Nephron progenitor cell (in vitro differentiated cells): ENCODE measurements at regions not wholly inside any gene's neighbourhood (a gene's known extent, or its start where the extent isn't known, plus 50 kb on each side); places are given as distances from the start of the nearest gene placed in this dataset.

Experiments
- DNase-seq: peaks from one replicate; pipeline ENCODE4 v3.0.0; 2021
- H3K27ac Mint-ChIP-seq: 2 replicates; pipeline ENCODE4 v1.8.0; 2021; ENCODE audit warnings: mild to moderate bottlenecking, moderate library complexity, mixed read lengths
- H3K27me3 Mint-ChIP-seq: 2 replicates; pipeline ENCODE4 v1.8.0; 2021; ENCODE audit warnings: mild to moderate bottlenecking, low read depth, mixed read lengths; ENCODE audit not compliant: poor library complexity
- H3K36me3 Mint-ChIP-seq: 2 replicates; pipeline ENCODE4 v1.8.0; 2021; ENCODE audit warnings: low read depth, mixed read lengths
- H3K4me1 Mint-ChIP-seq: 2 replicates; pipeline ENCODE4 v1.8.0; 2021; ENCODE audit warnings: mixed read lengths
- H3K4me3 Mint-ChIP-seq: 2 replicates; pipeline ENCODE4 v1.8.0; 2021; ENCODE audit warnings: mild to moderate bottlenecking, moderate library complexity, mixed read lengths
- H3K9me3 Mint-ChIP-seq: 2 replicates; pipeline ENCODE4 v1.8.0; 2021; ENCODE audit warnings: mild to moderate bottlenecking, moderate library complexity, mixed read lengths
- CTCF ChIP-seq: fragments of 200-600 bp; sonication (generic); IDR thresholded peaks from 2 replicates; pipeline ENCODE4 v1.5.0; 2021; ENCODE audit warnings: antibody characterized with exemption

GRCh38 chr14:51787352-51787751 is 73.1 kb upstream of the GNG2 start:
- Mint-ChIP-seq H3K36me3 (no peaks in the 10 kb centered on the region), H3K27ac (peak overlapping the region; percentile 44), H3K27me3 (peaks cover 4% of the 10 kb centered on the region), H3K4me3 (no peak overlapping the region), H3K4me1 (no peaks in the 10 kb centered on the region), H3K9me3 (peaks cover 17% of the 10 kb centered on the region)
- no peak for DNase-seq
- TF ChIP-seq CTCF = no peak

GRCh38 chr14:51789114-51789513 is 71.3 kb upstream of the GNG2 start:
- Mint-ChIP-seq H3K4me1 (no peaks in the 10 kb centered on the region), H3K4me3 (no peak overlapping the region), H3K27me3 (peaks cover 4% of the 10 kb centered on the region), H3K9me3 (peaks cover 17% of the 10 kb centered on the region), H3K36me3 (no peaks in the 10 kb centered on the region), H3K27ac (no peak overlapping the region)
- TF ChIP-seq CTCF = no peak
- DNase-seq = no peak

- no peak for TF ChIP-seq CTCF
- H3K27ac Mint-ChIP-seq = no peak overlapping the region
- H3K4me1 Mint-ChIP-seq = no peaks in the 10 kb centered on the region
- no peak for DNase-seq
- no peak overlapping the region for H3K4me3 Mint-ChIP-seq
- H3K27me3 Mint-ChIP-seq = peaks cover 4% of the 10 kb centered on the region
- H3K9me3 Mint-ChIP-seq = peaks cover 17% of the 10 kb centered on the region
- no peaks in the 10 kb centered on the region for H3K36me3 Mint-ChIP-seq
Observed at GRCh38 chr14:51789596-51789995, 70.8 kb upstream of the GNG2 start.

GRCh38 chr14:51792809-51793208 is 67.6 kb upstream of the GNG2 start:
- no peak for DNase-seq
- TF ChIP-seq CTCF = no peak
- Mint-ChIP-seq H3K36me3 (no peaks in the 10 kb centered on the region), H3K4me3 (no peak overlapping the region), H3K27ac (no peak overlapping the region), H3K27me3 (peaks cover 4% of the 10 kb centered on the region), H3K4me1 (no peaks in the 10 kb centered on the region), H3K9me3 (peaks cover 1% of the 10 kb centered on the region)

- Mint-ChIP-seq H3K27me3 (peaks cover 7% of the 10 kb centered on the region), H3K9me3 (peaks cover 22% of the 10 kb centered on the region), H3K4me3 (no peak overlapping the region), H3K27ac (no peak overlapping the region), H3K4me1 (peaks cover 23% of the 10 kb centered on the region), H3K36me3 (peaks cover 2% of the 10 kb centered on the region)
- TF ChIP-seq CTCF = no peak
- DNase-seq = no peak
Observed at GRCh38 chr14:51805541-51805940, 54.9 kb upstream of the GNG2 start.

- H3K36me3 Mint-ChIP-seq = no peaks in the 10 kb centered on the region
- H3K4me3 Mint-ChIP-seq = no peak overlapping the region
- H3K4me1 Mint-ChIP-seq = peaks cover 23% of the 10 kb centered on the region
- no peak overlapping the region for H3K27ac Mint-ChIP-seq
- no peak for TF ChIP-seq CTCF
- no peak for DNase-seq
- H3K27me3 Mint-ChIP-seq = peaks cover 7% of the 10 kb centered on the region
- H3K9me3 Mint-ChIP-seq = peaks cover 15% of the 10 kb centered on the region
Observed at GRCh38 chr14:51806026-51807023, 54.1 kb upstream of the GNG2 start.
